ENCODE measurements at regions not wholly inside any gene's neighbourhood (a gene's known extent, or its start where the extent isn't known, plus 50 kb on each side); places are given as distances from the start of the nearest gene placed in this dataset.
A peak's percentile ranks its signal among the peaks of the same experiment; 100 is the strongest.

DNA sequence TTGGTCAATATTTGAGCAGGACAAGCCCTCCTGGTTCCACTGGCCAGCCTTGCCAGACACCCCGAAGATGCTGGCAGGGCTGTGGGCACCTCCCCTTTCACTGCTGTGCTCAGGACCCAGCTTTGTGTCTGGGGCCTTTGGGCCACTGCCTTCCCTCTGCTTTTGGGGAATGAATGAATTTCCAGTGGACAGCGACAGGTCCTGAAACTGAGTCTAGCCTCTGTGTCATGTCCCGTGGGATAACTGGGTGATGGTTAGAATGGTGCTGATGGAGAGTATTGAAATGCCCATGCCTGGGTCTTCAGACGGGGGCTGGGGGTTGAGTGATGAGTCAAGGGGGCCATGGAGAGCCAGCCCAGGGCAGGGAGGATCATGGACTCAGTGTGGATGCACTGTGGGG is 135.8 kb downstream of the FOXL1 start:
- H3K4me3 Mint-ChIP-seq = no peak overlapping the region
- DNase-seq = no peak
- no peak overlapping the region for H3K27ac Mint-ChIP-seq
- no peaks in the 10 kb centered on the region for H3K4me1 Mint-ChIP-seq (ENCODE audit: low read depth)
- CTCF ChIA-PET = no interaction called here
- POLR2A ChIA-PET = no interaction called here
- H3K9me3 Mint-ChIP-seq = no peaks in the 10 kb centered on the region
- intact Hi-C loops (cut with micrococcal nuclease) = no loop called here
- H3K27me3 Mint-ChIP-seq = peaks cover 11% of the 10 kb centered on the region
- no peaks in the 10 kb centered on the region for H3K36me3 Mint-ChIP-seq

DNA sequence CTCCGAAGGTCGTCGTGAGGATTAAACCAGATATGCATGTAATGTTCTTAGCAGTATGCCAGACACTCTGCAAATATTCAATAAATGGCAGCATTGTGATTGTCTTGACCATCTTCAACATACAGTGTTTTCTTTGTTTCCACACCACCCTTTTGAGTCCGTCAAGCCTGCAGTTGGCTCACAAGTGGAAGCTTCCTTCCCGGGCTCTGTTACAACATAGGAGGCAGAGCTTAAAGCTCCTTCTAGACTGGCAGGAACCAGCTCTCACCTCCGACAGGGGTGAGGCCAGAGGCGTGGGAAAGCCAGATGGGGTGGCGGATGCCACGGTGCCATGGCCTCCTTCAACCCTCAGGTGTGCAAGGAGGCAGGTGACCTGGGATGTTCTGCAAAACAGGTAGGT is 138.3 kb downstream of the FOXL1 start:
- Mint-ChIP-seq H3K27ac (no peak overlapping the region), H3K36me3 (no peaks in the 10 kb centered on the region), H3K4me1 (ENCODE audit: low read depth) (no peaks in the 10 kb centered on the region), H3K4me3 (no peak overlapping the region), H3K27me3 (peaks cover 13% of the 10 kb centered on the region), H3K9me3 (no peaks in the 10 kb centered on the region)
- intact Hi-C loops (cut with micrococcal nuclease) = no loop called here
- ChIA-PET POLR2A (no interaction called here), CTCF (no interaction called here)
- DNase-seq = no peak

DNA sequence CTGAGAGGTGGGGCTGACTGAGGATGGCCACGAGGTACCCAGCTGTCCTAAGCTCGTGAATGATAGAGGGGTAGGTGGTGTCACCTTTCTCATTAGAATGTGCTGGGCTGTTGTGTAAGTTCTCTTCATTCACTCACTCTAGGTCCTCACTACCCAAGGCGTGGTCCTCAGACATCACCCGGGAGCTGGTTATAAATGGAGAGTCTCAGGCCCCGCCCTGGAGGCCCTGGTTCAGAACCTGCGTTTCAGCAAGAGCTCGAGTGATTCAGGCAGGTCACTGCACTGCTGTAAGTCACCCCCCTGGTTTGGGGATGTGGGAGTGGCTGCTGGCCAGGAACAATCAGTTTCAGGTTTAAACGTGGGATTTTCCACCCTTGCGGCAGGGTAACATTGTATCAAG is 139.8 kb downstream of the FOXL1 start:
- Mint-ChIP-seq H3K36me3 (no peaks in the 10 kb centered on the region), H3K27me3 (peaks cover 13% of the 10 kb centered on the region), H3K4me3 (no peak overlapping the region), H3K9me3 (no peaks in the 10 kb centered on the region), H3K4me1 (ENCODE audit: low read depth) (no peaks in the 10 kb centered on the region), H3K27ac (no peak overlapping the region)
- ChIA-PET CTCF (no interaction called here), POLR2A (no interaction called here)
- intact Hi-C loops (cut with micrococcal nuclease) = no loop called here
- DNase-seq = peak; percentile 18

DNA sequence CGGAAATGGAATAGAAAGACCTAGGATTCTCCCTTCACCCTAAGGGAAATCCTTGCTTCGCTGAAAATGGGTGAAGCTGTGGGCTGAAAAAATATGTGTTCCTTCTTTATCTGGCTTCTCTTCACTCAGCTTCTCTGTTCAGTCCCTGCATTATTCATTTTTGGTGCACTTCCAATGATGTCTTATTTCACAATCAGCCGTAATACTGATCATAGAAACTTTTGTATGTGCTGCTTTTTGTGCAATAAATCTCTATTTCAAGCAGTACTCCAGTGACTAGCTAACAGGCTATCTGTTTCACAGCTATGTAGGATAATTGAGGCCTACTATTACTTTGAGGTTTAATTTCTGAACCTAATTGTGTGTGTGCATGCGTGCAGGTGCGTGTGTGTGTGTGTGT is 144.6 kb downstream of the FOXL1 start:
- DNase-seq = no peak
- no peaks in the 10 kb centered on the region for H3K36me3 Mint-ChIP-seq
- H3K4me1 Mint-ChIP-seq (ENCODE audit: low read depth) = no peaks in the 10 kb centered on the region
- intact Hi-C loops (cut with micrococcal nuclease) = no loop called here
- CTCF ChIA-PET = no interaction called here
- peaks cover 9% of the 10 kb centered on the region for H3K27me3 Mint-ChIP-seq
- H3K9me3 Mint-ChIP-seq = no peaks in the 10 kb centered on the region
- no peak overlapping the region for H3K4me3 Mint-ChIP-seq
- H3K27ac Mint-ChIP-seq = no peak overlapping the region
- POLR2A ChIA-PET = no interaction called here

DNA sequence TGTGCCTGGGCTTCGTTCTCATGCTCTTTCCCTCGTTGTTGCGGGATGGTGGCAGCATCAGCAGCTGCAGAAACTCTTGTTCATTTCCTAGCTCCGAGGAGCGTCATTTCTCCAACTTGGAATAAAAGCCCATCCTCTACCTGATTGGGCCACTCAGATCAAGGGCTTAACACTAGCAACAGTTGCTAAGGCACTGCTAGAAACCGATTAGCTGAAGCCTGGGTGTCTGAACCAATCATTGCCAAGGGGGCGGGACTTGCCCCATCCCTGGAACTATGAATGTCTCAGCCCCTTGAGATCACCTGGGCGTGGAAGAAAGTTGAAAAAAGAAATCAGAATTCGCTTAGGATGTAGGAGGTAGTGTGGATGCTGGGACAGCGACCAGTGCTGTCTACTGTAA is 145.3 kb downstream of the FOXL1 start:
- Mint-ChIP-seq H3K27me3 (peaks cover 13% of the 10 kb centered on the region), H3K4me1 (ENCODE audit: low read depth) (no peaks in the 10 kb centered on the region), H3K9me3 (no peaks in the 10 kb centered on the region), H3K27ac (no peak overlapping the region), H3K4me3 (no peak overlapping the region), H3K36me3 (no peaks in the 10 kb centered on the region)
- DNase-seq = no peak
- ChIA-PET CTCF (no interaction called here), POLR2A (no interaction called here)
- intact Hi-C loops (cut with micrococcal nuclease) = no loop called here

DNA sequence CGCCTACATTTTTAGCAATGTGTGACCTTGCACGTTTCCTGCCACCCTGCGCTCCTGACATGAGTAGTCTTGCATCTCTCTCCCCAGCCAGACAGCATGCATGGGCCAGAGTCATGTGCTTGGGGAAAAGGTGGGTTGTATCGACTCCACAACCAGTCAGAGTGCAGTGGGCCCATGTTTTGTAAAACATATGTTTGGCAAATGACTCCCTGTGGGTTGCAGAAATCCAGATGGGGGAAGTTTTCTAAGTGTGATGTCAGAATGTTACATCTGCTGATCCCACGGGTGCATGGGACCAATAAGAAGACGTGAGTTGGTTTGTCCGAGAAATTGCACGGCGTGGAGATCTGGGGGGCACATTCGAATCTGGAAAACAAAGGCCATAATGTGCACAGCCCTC is 147.1 kb downstream of the FOXL1 start:
- no peaks in the 10 kb centered on the region for H3K36me3 Mint-ChIP-seq
- POLR2A ChIA-PET = no interaction called here
- intact Hi-C loops (cut with micrococcal nuclease) = no loop called here
- H3K4me3 Mint-ChIP-seq = no peak overlapping the region
- H3K4me1 Mint-ChIP-seq (ENCODE audit: low read depth) = no peaks in the 10 kb centered on the region
- no peak for DNase-seq
- H3K27ac Mint-ChIP-seq = no peak overlapping the region
- peaks cover 13% of the 10 kb centered on the region for H3K27me3 Mint-ChIP-seq
- CTCF ChIA-PET = no interaction called here
- H3K9me3 Mint-ChIP-seq = no peaks in the 10 kb centered on the region

DNA sequence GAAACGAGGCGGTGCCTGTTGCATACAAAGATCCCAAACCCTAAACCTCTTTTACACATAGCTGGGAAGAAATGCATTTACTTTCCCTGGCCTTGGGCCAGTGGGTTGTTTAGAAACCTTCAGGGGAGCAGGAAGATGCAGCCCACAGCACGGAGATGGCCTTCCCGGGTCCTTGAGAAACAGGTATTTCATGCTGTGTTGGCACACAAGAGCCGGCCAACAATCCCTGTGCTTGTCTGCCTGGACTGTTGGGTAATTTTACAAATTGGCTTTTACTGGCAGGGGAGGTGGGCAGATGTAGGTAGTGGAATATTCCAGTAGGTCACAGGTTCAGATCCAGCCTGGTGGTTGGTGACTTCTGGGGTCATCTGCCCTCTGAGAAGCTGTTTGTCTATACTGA is 148.0 kb downstream of the FOXL1 start:
- no peak overlapping the region for H3K4me3 Mint-ChIP-seq
- CTCF ChIA-PET = no interaction called here
- no peaks in the 10 kb centered on the region for H3K9me3 Mint-ChIP-seq
- POLR2A ChIA-PET = no interaction called here
- H3K36me3 Mint-ChIP-seq = no peaks in the 10 kb centered on the region
- no peaks in the 10 kb centered on the region for H3K4me1 Mint-ChIP-seq (ENCODE audit: low read depth)
- intact Hi-C loops (cut with micrococcal nuclease) = no loop called here
- H3K27ac Mint-ChIP-seq = no peak overlapping the region
- H3K27me3 Mint-ChIP-seq = peaks cover 15% of the 10 kb centered on the region
- DNase-seq = no peak

DNA sequence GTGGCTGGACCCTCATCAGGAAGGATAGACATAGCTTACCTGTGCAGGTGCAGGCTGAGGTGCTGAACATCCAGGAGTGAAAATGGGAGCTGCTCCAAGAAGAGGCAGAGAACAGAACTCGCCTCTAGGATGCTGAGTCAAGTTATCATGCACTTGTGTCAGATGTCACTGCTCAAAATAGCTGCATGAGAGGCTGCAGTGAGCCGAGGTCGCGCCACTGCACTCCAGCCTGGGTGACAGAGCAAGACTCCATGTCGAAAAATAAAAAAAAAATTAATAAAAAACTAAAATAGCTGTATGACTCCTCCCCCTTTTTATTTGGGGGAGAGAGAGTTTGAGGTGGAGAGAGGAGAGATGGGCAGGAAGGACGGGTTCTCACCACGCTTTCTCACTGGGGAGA is 148.8 kb downstream of the FOXL1 start:
- H3K27ac Mint-ChIP-seq = no peak overlapping the region
- POLR2A ChIA-PET = no interaction called here
- intact Hi-C loops (cut with micrococcal nuclease) = no loop called here

DNA sequence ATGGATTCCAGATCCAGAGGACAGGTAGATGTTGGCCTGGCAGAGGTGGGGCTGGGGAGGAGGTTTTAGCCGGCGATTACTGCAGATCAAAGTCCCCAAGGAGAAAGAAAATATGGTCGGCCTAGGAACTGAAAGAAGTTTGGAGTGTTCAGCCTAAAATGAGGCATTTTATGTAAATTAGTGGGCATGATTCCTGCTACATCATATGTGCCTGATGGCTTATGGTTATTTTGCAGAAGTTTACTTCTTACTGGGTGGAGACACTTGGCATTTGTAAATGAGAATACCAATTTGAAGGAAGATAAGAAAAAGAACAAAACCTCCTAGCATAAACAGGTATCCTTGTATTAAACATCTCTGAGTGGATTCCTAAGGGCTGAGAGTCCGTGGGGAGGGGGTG is 149.3 kb downstream of the FOXL1 start:
- intact Hi-C loops (cut with micrococcal nuclease) = no loop called here
- H3K4me1 Mint-ChIP-seq (ENCODE audit: low read depth) = no peaks in the 10 kb centered on the region

More for the DNA sequence above, 148.8 kb downstream of the FOXL1 start:
- CTCF ChIA-PET = no interaction called here
- H3K36me3 Mint-ChIP-seq = no peaks in the 10 kb centered on the region
- no peaks in the 10 kb centered on the region for H3K4me1 Mint-ChIP-seq (ENCODE audit: low read depth)
- H3K27me3 Mint-ChIP-seq = peaks cover 17% of the 10 kb centered on the region
- no peak overlapping the region for H3K4me3 Mint-ChIP-seq
- DNase-seq = no peak
- H3K9me3 Mint-ChIP-seq = no peaks in the 10 kb centered on the region

DNA sequence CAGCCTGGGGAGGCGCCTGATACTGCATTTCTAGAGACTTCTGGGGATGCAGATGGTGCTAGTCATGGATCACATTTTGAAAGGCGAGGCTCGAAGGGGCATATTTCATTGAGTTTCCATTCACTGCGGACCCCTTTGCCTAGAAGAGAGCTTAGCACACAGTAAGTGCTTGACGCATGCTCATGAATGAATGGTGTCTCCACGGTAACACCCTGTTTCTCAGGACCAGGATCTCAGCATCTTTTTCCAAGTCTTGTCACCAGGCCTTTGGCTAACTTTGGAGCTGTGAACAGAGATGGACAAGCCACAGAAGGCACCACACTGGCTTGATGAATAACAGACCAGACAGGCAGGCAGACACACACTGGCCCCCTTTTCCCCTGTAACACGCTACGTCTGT is 151.3 kb downstream of the FOXL1 start:
- CTCF ChIA-PET = no interaction called here
- POLR2A ChIA-PET = no interaction called here
- Mint-ChIP-seq H3K4me1 (ENCODE audit: low read depth) (no peaks in the 10 kb centered on the region), H3K27me3 (peaks cover 35% of the 10 kb centered on the region), H3K4me3 (no peak overlapping the region), H3K27ac (no peak overlapping the region), H3K9me3 (no peaks in the 10 kb centered on the region), H3K36me3 (no peaks in the 10 kb centered on the region)
- no peak for DNase-seq
- intact Hi-C loops (cut with micrococcal nuclease) = no loop called here

More for the DNA sequence above, 149.3 kb downstream of the FOXL1 start:
- DNase-seq = no peak
- H3K4me3 Mint-ChIP-seq = no peak overlapping the region
- peaks cover 22% of the 10 kb centered on the region for H3K27me3 Mint-ChIP-seq
- POLR2A ChIA-PET = no interaction called here
- H3K36me3 Mint-ChIP-seq = no peaks in the 10 kb centered on the region
- no peak overlapping the region for H3K27ac Mint-ChIP-seq
- CTCF ChIA-PET = no interaction called here
- no peaks in the 10 kb centered on the region for H3K9me3 Mint-ChIP-seq

DNA sequence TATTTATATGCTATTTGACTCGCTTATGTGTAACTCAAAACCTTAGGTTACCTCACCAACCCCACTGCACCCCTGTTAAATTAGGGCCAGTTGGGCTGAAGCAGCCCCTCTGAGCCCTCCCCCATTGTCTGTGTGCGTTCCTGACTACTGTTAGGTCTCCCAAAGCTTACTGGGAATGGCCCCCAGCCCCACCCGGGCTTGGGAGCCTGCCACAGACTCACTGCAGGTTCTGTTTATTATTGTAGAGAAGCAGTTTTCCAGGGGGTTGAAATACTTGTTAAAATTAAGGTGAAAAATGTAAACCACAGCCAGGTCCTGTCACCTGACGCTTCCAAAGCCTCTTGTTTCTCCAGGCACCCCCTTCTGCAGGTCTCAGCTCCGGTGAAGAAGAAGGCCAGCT is 151.7 kb downstream of the FOXL1 start:
- Mint-ChIP-seq H3K27ac (no peak overlapping the region), H3K4me3 (no peak overlapping the region), H3K9me3 (no peaks in the 10 kb centered on the region), H3K36me3 (no peaks in the 10 kb centered on the region), H3K4me1 (ENCODE audit: low read depth) (no peaks in the 10 kb centered on the region), H3K27me3 (peaks cover 36% of the 10 kb centered on the region)
- CTCF ChIA-PET = no interaction called here
- intact Hi-C loops (cut with micrococcal nuclease) = no loop called here
- POLR2A ChIA-PET = no interaction called here
- no peak for DNase-seq

DNA sequence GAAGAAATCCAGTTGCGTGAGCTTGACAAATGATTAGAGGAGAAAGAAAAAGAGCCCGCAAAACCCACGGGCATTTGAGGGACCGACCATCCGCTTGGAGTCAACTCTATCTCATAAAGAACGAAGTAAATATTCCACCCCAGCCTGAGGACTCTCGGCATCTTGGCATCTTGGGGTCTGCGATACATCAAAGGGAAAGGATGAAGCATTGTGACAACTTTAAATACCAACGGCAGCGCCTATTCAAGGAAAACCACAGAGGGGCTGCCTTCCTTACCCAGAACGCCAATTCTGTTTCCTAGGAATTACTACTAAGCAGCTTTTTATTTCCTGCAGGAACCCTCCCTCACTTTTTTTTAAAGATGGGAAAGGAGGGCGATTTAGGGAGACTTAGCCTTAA is 152.2 kb downstream of the FOXL1 start:
- intact Hi-C loops (cut with micrococcal nuclease) = no loop called here
- H3K4me1 Mint-ChIP-seq (ENCODE audit: low read depth) = no peaks in the 10 kb centered on the region
- CTCF ChIA-PET = no interaction called here
- peaks cover 36% of the 10 kb centered on the region for H3K27me3 Mint-ChIP-seq
- POLR2A ChIA-PET = no interaction called here
- no peak overlapping the region for H3K27ac Mint-ChIP-seq
- DNase-seq = no peak
- no peaks in the 10 kb centered on the region for H3K9me3 Mint-ChIP-seq
- no peak overlapping the region for H3K4me3 Mint-ChIP-seq
- H3K36me3 Mint-ChIP-seq = no peaks in the 10 kb centered on the region

DNA sequence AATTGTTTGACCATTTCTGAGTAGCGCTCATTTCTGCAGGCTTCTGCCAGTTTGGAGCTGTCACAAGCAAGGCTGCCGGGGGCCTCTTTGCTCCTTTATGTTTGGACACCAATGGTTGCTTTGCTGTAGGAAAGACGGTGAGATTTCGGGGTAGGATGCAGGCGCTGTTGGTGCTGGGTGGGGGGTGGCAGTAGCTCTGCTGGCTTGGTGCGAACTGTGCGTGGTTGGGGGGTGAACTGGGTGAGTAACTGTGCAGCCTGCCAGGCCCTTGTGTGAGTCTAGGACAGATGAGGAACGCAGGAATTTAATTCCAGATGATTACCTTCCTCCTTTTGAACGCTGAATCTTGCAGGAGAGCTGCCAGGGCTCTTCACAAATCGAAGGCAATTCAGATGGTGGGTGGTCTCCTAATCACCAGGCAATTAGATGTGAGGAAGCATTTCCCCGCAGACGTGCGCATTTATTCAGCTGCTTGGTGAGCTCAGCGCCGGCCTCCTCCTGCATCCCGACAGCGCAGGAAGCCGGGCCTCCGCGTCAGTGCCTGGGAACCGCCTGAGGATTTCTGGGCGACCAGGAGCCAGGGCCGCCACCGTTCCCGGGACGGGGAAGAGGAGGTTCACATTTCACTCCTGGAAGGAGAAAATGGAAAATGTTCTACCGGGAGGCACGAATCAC is 154.4 kb downstream of the FOXL1 start:
- no peak for DNase-seq
- Mint-ChIP-seq H3K27ac (no peak overlapping the region), H3K36me3 (no peaks in the 10 kb centered on the region), H3K4me3 (no peak overlapping the region), H3K4me1 (ENCODE audit: low read depth) (no peaks in the 10 kb centered on the region), H3K27me3 (peaks cover 31% of the 10 kb centered on the region), H3K9me3 (no peaks in the 10 kb centered on the region)
- POLR2A ChIA-PET = interaction anchor here (0.7 kb wide), 1 partner anchor 33 kb away, joined by 3 read pairs; no protein-coding TSS in a partner anchor
- intact Hi-C loops (cut with micrococcal nuclease) = no loop called here
- CTCF ChIA-PET = interaction anchor here (0.6 to 1.4 kb wide), 2 partner anchors 26 to 1407 kb away, joined by 3 to 5 read pairs; no protein-coding TSS in a partner anchor
